Endodermal cell (in vitro differentiated cells): ENCODE measurements at regions not wholly inside any gene's neighbourhood (a gene's known extent, or its start where the extent isn't known, plus 50 kb on each side); places are given as distances from the start of the nearest gene placed in this dataset.
A peak's percentile ranks its signal among the peaks of the same experiment; 100 is the strongest.

Source experiments
- DNase-seq: peaks from one replicate; pipeline ENCODE4 v3.0.0-alpha.2; 2017
- H3K27ac ChIP-seq: 2 replicates; pipeline ENCODE4 v1.5.1; 2013; ENCODE audit warnings: mild to moderate bottlenecking, low read depth, low read length, moderate library complexity
- H3K27me3 ChIP-seq: 2 replicates; pipeline ENCODE4 v1.6.1; 2013; ENCODE audit warnings: mild to moderate bottlenecking, low read length, moderate library complexity; ENCODE audit not compliant: insufficient read depth, control insufficient read depth, poor library complexity, severe bottlenecking
- H3K36me3 ChIP-seq: 2 replicates; pipeline ENCODE4 v1.7.0; 2013; ENCODE audit warnings: mild to moderate bottlenecking, low read length, moderate library complexity; ENCODE audit not compliant: control insufficient read depth, insufficient read depth
- H3K4me1 ChIP-seq: one replicate; pipeline ENCODE4 v1.7.0; 2013; ENCODE audit warnings: low read length; ENCODE audit not compliant: control insufficient read depth, insufficient read depth
- H3K4me3 ChIP-seq: 2 replicates; pipeline ENCODE4 v1.5.1; 2013; ENCODE audit warnings: mild to moderate bottlenecking, low read length, moderate library complexity
- H3K9ac ChIP-seq: 2 replicates; pipeline ENCODE4 v1.6.1; 2013; ENCODE audit warnings: mild to moderate bottlenecking, low read length, moderate library complexity; ENCODE audit not compliant: poor library complexity, severe bottlenecking; ENCODE audit errors: extremely low read depth
- H3K9me3 ChIP-seq: 2 replicates; pipeline ENCODE4 v1.6.1; 2013; ENCODE audit warnings: mild to moderate bottlenecking, low read length, moderate library complexity; ENCODE audit not compliant: control insufficient read depth
- H3K27ac Mint-ChIP-seq: 2 replicates; pipeline ENCODE4 v1.8.0; 2020; ENCODE audit warnings: mixed read lengths
- H3K27me3 Mint-ChIP-seq: 2 replicates; pipeline ENCODE4 v1.8.0; 2021; ENCODE audit warnings: mild to moderate bottlenecking, mixed read lengths; ENCODE audit not compliant: insufficient read depth
- H3K36me3 Mint-ChIP-seq: 2 replicates; pipeline ENCODE4 v1.8.0; 2020; ENCODE audit warnings: low read depth, mixed read lengths
- H3K4me1 Mint-ChIP-seq: 2 replicates; pipeline ENCODE4 v1.8.0; 2020; ENCODE audit warnings: mixed read lengths
- H3K4me3 Mint-ChIP-seq: 2 replicates; pipeline ENCODE4 v1.8.0; 2020; ENCODE audit warnings: mild to moderate bottlenecking, moderate library complexity, mixed read lengths
- H3K9me3 Mint-ChIP-seq: 2 replicates; pipeline ENCODE4 v1.8.0; 2020; ENCODE audit warnings: mild to moderate bottlenecking, mixed read lengths
- CTCF ChIP-seq: fragments of 200-600 bp; sonication (generic); conservative IDR thresholded peaks from 2 replicates; pipeline ENCODE4 v1.5.0; 2021; ENCODE audit warnings: antibody characterized with exemption, mild to moderate bottlenecking
- WGBS, 2 experiments: methylation state at CpG; one replicate each; pipeline versions ENCODE4 v1.1.5 to v1.1.7; 2013; ENCODE audit warnings: missing lambda C conversion rate in 2 of 2, mixed read lengths in 1 of 2; ENCODE audit not compliant: insufficient coverage in 1 of 2, insufficient read length in 1 of 2; 5-methylcytosine and 5-hydroxymethylcytosine counted together

GRCh38 chr2:239669899-239670460, 269.2 kb upstream of the HDAC4 start:
- no peaks in the 10 kb centered on the region for H3K9me3 Mint-ChIP-seq
- no peak for TF ChIP-seq CTCF
- H3K9ac ChIP-seq, result no peak overlapping the region

GRCh38 chr2:239669181-239669898, 268.5 kb upstream of the HDAC4 start:
- Mint-ChIP-seq H3K9me3 (no peaks in the 10 kb centered on the region), H3K4me1 (no peaks in the 10 kb centered on the region), H3K4me3 (no peak overlapping the region), H3K27me3 (no peaks in the 10 kb centered on the region), H3K36me3 (no peaks in the 10 kb centered on the region), H3K27ac (no peak overlapping the region)
- DNase-seq, result no peak
- Histone ChIP-seq H3K36me3 (no peaks in the 10 kb centered on the region), H3K27me3 (no peaks in the 10 kb centered on the region), H3K4me3 (no peak overlapping the region), H3K9ac (no peak overlapping the region), H3K9me3 (no peaks in the 10 kb centered on the region), H3K27ac (no peak overlapping the region), H3K4me1 (no peaks in the 10 kb centered on the region)
- 86% methylated on average over 6 to 9 of the region's 9 CpGs for WGBS, 2 experiments
- peak; percentile 48 for TF ChIP-seq CTCF

More at GRCh38 chr2:239669899-239670460, 269.2 kb upstream of the HDAC4 start:
- H3K4me3 Mint-ChIP-seq, result no peak overlapping the region
- H3K4me3 ChIP-seq, result no peak overlapping the region
- no peaks in the 10 kb centered on the region for H3K4me1 Mint-ChIP-seq
- H3K27ac ChIP-seq, result no peak overlapping the region
- no peaks in the 10 kb centered on the region for H3K9me3 ChIP-seq
- DNase-seq, result no peak
- no peaks in the 10 kb centered on the region for H3K27me3 Mint-ChIP-seq
- WGBS, 2 experiments, result 92 to 95% methylated on average over 10 to 17 of the region's 17 CpGs
- H3K36me3 Mint-ChIP-seq, result no peaks in the 10 kb centered on the region
- H3K27ac Mint-ChIP-seq, result no peak overlapping the region
- no peaks in the 10 kb centered on the region for H3K36me3 ChIP-seq
- no peaks in the 10 kb centered on the region for H3K27me3 ChIP-seq
- H3K4me1 ChIP-seq, result no peaks in the 10 kb centered on the region

GRCh38 chr2:239668651-239669050, 267.8 kb upstream of the HDAC4 start:
- Mint-ChIP-seq H3K36me3 (no peaks in the 10 kb centered on the region), H3K4me3 (no peak overlapping the region), H3K9me3 (no peaks in the 10 kb centered on the region), H3K27ac (no peak overlapping the region), H3K27me3 (no peaks in the 10 kb centered on the region), H3K4me1 (no peaks in the 10 kb centered on the region)
- no peaks in the 10 kb centered on the region for H3K4me1 ChIP-seq
- H3K4me3 ChIP-seq, result no peak overlapping the region
- no peak overlapping the region for H3K27ac ChIP-seq
- H3K9me3 ChIP-seq, result no peaks in the 10 kb centered on the region
- no peak for DNase-seq
- 96% methylated on average over 3 of the region's 3 CpGs; no CpG with 5 or more reads in 1 of the 2 experiments for WGBS, 2 experiments
- no peaks in the 10 kb centered on the region for H3K36me3 ChIP-seq
- no peaks in the 10 kb centered on the region for H3K27me3 ChIP-seq
- no peak overlapping the region for H3K9ac ChIP-seq
- no peak for TF ChIP-seq CTCF
